ENCODE measurements at regions not wholly inside any gene's neighbourhood (a gene's known extent, or its start where the extent isn't known, plus 50 kb on each side); places are given as distances from the start of the nearest gene placed in this dataset.

GRCh38 chr15:45763170-45763869 is 128.5 kb downstream of the SQOR start:
- H3K4me1 ChIP-seq (ENCODE audit: low read length): no peaks in the 10 kb centered on the region
- H2AFZ ChIP-seq (ENCODE audit: low read length): no peak overlapping the region
- no peaks in the 10 kb centered on the region for H4K20me1 ChIP-seq (ENCODE audit: insufficient read depth, low read length)
- TF ChIP-seq CTCF (IDR thresholded peaks at IDR 0.05; ENCODE audit: low read length) (no peak), EZH2phosphoT487 (IDR thresholded peaks at IDR 0.05; ENCODE audit: low read length) (no peak), EZH2 (optimal IDR thresholded peaks at IDR 0.05; ENCODE audit: low read depth, low read length) (no peak)
- H3K79me2 ChIP-seq (ENCODE audit: low read length): no peaks in the 10 kb centered on the region
- no peaks in the 10 kb centered on the region for H3K9me3 ChIP-seq (replicated peaks; ENCODE audit: insufficient read depth, low read length)
- no peaks in the 10 kb centered on the region for H3K36me3 ChIP-seq (replicated peaks; ENCODE audit: insufficient read depth, low read length)
- H3K27ac ChIP-seq (ENCODE audit: low read length): no peak overlapping the region
- no peak for DNase-seq
- no peaks in the 10 kb centered on the region for H3F3A ChIP-seq (ENCODE audit: insufficient read depth, low read length)
- H3K9me2 ChIP-seq (replicated peaks; ENCODE audit: insufficient read depth, low read length): no peaks in the 10 kb centered on the region
- no peak overlapping the region for H3K9ac ChIP-seq (ENCODE audit: low read length)
- no peaks in the 10 kb centered on the region for H3K27me3 ChIP-seq (replicated peaks; ENCODE audit: insufficient read depth, low read length)
- H3K4me2 ChIP-seq (ENCODE audit: low read depth, low read length): no peak overlapping the region
- H3K4me3 ChIP-seq (ENCODE audit: low read length): no peak overlapping the region

GRCh38 chr15:45773149-45773548 is 138.3 kb downstream of the SQOR start:
- Histone ChIP-seq H3K9ac (ENCODE audit: low read length) (no peak overlapping the region), H4K20me1 (ENCODE audit: insufficient read depth, low read length) (no peaks in the 10 kb centered on the region), H3K4me2 (ENCODE audit: low read depth, low read length) (no peak overlapping the region), H3K9me3 (replicated peaks; ENCODE audit: insufficient read depth, low read length) (no peaks in the 10 kb centered on the region), H3K36me3 (replicated peaks; ENCODE audit: insufficient read depth, low read length) (no peaks in the 10 kb centered on the region), H3K4me3 (ENCODE audit: low read length) (no peak overlapping the region), H2AFZ (ENCODE audit: low read length) (no peak overlapping the region), H3K4me1 (ENCODE audit: low read length) (no peaks in the 10 kb centered on the region), H3K27ac (ENCODE audit: low read length) (no peak overlapping the region), H3K27me3 (replicated peaks; ENCODE audit: insufficient read depth, low read length) (no peaks in the 10 kb centered on the region), H3F3A (ENCODE audit: insufficient read depth, low read length) (no peaks in the 10 kb centered on the region), H3K79me2 (ENCODE audit: low read length) (no peaks in the 10 kb centered on the region), H3K9me2 (replicated peaks; ENCODE audit: insufficient read depth, low read length) (no peaks in the 10 kb centered on the region)
- DNase-seq: no peak
- TF ChIP-seq CTCF (IDR thresholded peaks at IDR 0.05; ENCODE audit: low read length): no peak
- TF ChIP-seq EZH2 (optimal IDR thresholded peaks at IDR 0.05; ENCODE audit: low read depth, low read length): no peak
- TF ChIP-seq EZH2phosphoT487 (IDR thresholded peaks at IDR 0.05; ENCODE audit: low read length): no peak

- H3K9me3 ChIP-seq (replicated peaks; ENCODE audit: insufficient read depth, low read length): no peaks in the 10 kb centered on the region
- no peaks in the 10 kb centered on the region for H3K36me3 ChIP-seq (replicated peaks; ENCODE audit: insufficient read depth, low read length)
- no peaks in the 10 kb centered on the region for H3K27me3 ChIP-seq (replicated peaks; ENCODE audit: insufficient read depth, low read length)
- no peaks in the 10 kb centered on the region for H4K20me1 ChIP-seq (ENCODE audit: insufficient read depth, low read length)
- no peaks in the 10 kb centered on the region for H3F3A ChIP-seq (ENCODE audit: insufficient read depth, low read length)
- H3K4me1 ChIP-seq (ENCODE audit: low read length): no peaks in the 10 kb centered on the region
- TF ChIP-seq CTCF (IDR thresholded peaks at IDR 0.05; ENCODE audit: low read length) (no peak), EZH2 (optimal IDR thresholded peaks at IDR 0.05; ENCODE audit: low read depth, low read length) (no peak), EZH2phosphoT487 (IDR thresholded peaks at IDR 0.05; ENCODE audit: low read length) (no peak)
- H3K4me2 ChIP-seq (ENCODE audit: low read depth, low read length): no peak overlapping the region
- H2AFZ ChIP-seq (ENCODE audit: low read length): no peak overlapping the region
- DNase-seq: no peak
- H3K9ac ChIP-seq (ENCODE audit: low read length): no peak overlapping the region
- H3K9me2 ChIP-seq (replicated peaks; ENCODE audit: insufficient read depth, low read length): no peaks in the 10 kb centered on the region
- H3K4me3 ChIP-seq (ENCODE audit: low read length): no peak overlapping the region
- no peaks in the 10 kb centered on the region for H3K79me2 ChIP-seq (ENCODE audit: low read length)
- H3K27ac ChIP-seq (ENCODE audit: low read length): no peak overlapping the region
Measured at GRCh38 chr15:45776772-45777171, 141.9 kb downstream of the SQOR start.

Data from MM.1S (cell line).